GM19238 (cell line): ENCODE measurements at regions not wholly inside any gene's neighbourhood (a gene's known extent, or its start where the extent isn't known, plus 50 kb on each side); places are given as distances from the start of the nearest gene placed in this dataset.
A peak's percentile ranks its signal among the peaks of the same experiment; 100 is the strongest.
"Not testable (repeated sequence)": the region's sequence is repeated elsewhere in the genome, so short reads cannot be mapped to it uniquely, and the experiment has no call there.

Experiments used
- DNase-seq: peaks from one replicate; pipeline ENCODE4 v3.0.0; 2011; ENCODE audit warnings: low spot score; ENCODE audit not compliant: insufficient read length

DNA sequence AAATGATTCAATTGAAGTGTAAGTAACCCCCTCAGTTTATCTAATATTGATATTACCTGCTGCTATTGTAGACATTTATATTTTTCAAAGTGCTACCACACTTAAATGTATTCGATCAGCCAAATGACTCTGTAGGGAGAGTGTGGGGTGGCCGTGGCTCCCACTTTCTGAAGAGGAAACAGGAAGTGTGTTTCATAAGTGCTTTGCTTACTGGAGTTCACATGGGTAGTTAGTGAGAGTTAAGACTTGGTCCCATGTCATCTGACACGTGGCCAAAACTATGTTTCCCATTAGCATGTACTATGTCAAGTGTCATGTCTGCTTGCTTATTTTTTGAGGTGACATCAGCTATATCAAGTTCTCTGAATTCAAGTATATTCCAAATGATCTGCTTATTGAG is 308.1 kb upstream of the GATB start:
- no peak for DNase-seq

DNA sequence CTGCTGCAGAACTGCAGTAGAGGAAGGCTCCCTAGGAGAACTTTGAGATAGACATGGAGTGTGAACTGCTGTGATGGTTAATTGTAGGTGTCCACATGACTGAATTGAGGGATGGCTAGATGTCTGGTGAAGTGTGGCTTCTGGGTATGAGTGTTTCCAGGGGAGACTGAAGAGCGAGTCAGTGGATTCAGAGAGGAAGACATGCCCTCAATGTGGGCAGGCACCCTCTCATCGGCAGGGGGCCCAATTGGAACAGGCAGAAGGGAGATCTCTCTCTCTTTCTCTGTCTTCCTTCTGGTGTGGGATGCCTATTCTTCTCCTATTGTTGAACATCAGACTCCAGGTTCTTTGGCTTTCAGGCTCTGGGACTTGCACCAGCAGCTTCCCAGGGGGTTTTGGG is 304.7 kb upstream of the GATB start:
- no peak for DNase-seq

DNA sequence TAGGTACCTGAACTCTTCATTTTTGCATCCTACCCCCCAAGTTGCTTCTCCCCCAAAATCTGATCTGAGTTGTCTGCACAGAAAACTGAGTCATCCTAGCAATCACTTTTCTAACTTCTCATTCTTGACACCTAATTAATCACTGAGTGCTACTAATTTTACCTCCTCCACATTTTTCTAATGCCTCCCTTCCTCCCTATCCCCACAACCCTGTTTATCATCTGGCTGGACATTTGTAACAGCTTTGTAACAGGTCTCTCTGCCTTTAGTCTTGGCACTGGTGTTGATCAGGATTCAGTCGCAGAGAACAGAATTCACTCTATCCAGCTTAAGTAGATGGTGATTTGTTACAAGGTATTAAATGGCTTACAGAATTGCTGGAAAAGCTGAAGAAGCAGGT is 303.9 kb upstream of the GATB start:
- no peak for DNase-seq

DNA sequence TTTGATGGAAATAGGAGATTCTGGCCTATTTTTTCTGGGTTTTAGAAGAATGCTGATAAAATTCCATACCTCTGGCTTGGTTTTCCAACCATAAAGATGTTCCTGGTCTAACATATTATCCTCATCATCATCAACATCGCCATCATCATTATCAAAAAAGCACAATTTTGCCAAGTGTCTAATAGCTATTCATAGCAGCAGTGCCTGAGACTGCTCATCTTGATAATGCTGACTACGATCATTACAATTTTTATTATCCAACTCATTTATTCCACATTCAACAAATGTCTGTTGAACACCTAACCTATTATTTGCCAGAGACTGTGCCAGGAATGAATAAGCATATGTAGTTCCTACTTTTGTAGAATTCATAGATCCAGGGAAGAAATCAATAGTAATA is 303.5 kb upstream of the GATB start:
- DNase-seq: no peak

DNA sequence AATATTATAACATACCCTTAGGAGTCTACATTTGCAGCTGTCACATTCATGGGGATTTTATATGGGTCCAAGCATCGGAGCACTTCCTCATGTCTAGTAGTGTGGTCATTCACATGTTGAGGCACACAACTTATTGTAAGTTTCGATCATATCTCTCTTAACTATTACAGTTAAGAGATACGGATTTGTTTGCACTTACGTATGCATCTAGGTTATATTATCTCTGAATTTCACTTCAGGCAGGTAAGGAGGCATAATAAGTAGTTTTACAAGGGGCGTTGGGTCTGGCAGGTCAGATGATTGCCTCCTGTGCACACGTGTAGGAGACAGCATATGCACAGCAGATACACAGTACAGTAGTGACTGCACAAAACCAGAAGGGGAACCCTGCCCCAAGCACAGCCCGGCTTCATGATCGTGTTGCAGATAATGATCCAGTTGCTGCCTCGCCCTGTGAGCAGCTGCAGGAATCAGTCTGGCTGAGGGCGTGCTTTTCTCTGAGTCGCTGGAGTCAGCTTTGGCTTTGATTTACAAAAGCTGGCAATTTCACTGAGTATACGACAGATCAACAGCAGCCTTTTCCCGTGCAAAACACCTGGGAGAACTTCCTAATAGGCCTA is 302.9 kb upstream of the GATB start:
- no peak for DNase-seq

DNA sequence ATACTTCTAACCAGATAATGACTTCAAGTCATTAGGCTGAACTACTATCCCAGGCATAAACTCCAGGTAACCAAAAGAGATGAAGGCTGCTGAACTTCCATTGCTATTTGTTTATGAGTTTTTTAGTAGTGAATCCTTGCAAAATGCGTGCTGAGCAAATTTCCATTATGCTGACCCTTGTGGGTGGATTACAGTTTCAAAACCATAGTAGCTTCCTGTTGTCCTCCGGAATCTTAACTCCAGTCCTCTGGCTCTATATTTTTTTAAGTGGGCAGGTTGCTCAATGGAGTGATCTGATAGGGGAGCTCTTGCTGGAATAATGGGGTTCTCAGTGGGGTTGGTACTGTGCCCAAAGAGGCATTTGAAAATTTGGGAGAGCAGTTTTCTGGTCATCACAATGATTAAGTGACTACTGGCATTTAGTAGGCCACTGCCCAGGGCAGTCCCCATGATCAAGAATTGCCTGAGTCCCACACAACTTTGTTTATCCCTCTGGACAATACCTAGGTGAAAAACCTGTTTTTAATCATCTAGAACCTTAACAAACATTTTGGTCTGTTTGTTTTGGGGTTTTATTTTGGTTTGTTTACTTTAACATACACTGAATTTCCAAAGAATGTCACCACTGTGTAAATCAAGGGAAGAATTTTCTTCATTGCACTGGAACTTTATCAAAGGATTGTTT is 302.3 kb upstream of the GATB start:
- DNase-seq: no peak

DNA sequence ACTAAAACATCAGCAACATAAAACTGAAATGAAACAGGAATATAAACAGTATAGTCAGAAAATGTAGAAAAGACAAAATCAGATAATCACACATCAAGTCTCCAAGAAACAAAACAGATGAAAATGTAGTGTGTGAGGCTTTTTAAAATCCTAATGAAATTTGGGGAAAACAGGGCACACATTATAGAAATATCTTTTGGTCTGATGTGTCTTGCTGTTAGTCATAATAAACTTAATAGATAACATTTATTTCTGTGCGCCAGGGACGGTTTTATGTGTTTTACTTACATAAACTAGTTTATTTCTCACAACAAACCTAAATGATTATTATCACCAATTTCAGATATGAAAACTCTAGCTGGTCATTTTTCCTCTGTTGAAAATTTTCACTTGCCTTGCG is 293.9 kb upstream of the GATB start:
- DNase-seq: no peak

DNA sequence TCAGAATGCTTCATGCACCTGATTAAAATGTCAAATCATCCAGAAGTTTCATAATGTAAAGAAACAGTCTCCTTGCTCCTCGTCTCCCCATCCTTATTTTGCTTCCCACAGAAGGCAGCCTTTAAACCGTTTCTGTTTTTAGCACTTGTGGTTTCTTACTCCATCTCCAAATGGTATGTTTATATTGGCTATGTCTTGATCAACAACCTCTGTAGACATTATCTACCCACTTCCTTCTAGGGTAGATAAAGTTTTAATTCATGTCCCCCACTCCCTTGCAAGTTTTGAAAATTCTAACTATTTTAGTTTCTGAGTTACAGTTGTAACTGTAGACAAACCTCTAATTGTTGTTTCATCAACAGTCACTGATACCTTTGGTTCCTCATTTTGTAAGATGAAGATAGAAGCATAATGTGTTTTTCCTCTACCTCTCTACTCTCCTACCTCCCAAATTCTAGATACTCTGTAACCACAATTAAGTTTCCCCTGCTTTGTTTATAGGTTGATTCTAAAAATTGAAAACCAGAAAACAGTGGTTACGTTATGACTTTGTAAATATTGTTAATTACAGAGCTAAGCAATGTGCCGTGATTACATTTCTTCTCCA is 291.7 kb upstream of the GATB start:
- DNase-seq: no peak

DNA sequence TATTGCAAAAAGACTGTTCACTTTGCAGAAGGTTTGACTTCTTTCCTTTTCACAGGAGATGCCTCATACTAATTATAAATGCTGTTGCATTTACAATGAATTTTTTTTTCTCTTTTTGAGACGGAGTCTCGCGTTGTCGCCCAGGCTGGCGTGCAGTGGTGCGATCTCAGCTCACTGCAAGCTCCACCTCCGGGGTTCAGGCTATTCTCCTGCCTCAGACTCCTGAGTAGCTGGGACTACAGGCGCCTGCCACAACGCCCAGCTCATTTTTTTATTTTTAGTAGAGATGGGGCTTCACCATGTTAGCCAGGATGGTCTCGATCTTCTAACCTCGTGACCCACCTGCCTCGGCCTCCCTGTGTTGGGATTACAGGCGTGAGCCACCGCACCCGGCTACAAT is 290.5 kb upstream of the GATB start:
- DNase-seq: not testable (repeated sequence)

DNA sequence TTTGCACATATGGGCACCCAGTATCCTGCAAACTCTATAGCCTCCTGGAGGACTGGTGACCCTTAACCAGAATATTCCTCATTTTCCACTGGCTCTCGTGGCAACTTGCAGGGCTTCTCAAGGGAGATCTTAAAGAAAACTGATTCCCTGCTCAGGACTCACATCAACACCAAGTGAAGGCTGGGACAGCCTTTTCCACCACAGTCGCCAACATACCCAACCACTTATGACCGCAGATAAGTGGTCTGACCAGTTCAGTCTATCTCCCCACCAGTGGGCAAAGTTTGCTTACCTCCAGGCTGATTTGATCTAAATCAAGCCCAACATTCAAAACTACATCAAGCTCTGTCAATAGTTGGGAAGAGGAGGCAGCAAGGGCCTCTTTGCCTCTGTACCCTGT is 289.3 kb upstream of the GATB start:
- no peak for DNase-seq

DNA sequence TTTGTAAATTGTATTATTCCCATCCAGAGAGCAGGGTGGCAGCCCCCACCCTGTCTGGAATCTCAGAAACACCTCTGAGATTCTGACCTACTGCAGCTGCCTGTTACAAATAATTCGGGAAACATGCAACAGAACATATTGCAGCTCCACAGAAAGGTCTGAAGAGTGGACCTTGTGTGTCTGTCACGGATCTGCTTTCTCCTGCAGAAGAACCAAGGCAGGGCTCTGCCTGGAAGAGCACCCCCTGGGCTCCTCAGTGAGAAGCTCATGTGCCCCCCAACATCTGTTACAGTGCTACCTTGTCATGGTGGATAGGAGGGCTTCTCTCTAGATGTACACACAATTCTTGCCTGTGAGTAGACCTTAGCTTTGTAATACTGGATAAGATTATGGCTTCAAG is 286.6 kb upstream of the GATB start:
- DNase-seq: no peak

DNA sequence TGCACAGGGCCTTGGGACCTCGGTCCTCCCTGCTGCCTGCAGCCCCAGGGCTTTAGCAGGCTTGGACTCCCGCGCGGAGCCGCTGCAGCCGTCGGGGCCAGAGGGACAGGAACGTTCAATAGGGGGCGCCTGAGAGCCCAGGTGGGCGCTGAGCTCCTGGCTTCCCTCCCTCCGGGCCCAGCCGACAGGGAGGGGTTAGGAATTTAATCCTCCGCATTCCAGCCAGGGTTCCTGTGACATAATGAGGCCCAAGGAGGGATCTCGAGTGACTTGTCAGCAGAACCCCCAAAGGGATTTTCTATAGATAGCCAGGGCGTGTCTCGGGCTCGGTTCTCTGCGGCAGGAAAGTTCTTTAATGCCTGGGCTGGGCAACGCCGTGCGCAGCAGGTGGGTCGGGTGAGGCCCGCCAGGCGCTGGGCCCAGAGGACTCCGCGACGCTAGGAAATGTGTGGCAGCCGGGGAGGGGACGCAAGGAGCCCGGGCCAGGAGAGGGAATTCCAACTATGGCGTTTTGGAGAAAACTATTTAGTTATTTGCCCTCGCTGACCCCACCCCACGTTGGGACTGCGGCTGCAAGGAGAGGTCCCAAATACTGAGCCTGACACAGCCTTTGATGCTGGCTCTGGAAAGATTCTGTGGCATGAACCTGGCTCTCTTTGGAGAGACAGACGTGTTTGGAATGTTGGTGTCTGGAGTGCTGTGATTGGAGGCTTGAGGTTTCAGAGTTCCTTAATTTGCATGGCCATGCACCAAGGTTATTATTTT is 285.2 kb upstream of the GATB start:
- peak; percentile 53 for DNase-seq

DNA sequence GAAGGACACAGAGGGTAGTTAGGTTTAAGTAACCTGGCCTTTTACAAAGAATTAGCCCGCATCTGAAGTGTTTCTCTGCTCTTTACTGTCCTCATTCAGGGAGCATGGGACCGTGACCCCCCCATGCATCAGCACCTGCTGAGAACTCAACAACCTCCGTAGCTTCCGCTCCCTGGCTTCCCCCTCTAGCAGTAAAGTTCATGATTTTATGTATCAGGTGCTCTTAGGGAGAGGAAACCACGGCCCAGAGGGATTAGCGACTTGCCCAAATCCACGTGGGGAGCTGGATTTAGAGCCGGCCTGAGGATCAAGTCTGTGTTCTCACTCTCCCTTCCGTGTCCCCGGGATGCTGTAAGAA is 284.6 kb upstream of the GATB start:
- DNase-seq: peak; percentile 32

DNA sequence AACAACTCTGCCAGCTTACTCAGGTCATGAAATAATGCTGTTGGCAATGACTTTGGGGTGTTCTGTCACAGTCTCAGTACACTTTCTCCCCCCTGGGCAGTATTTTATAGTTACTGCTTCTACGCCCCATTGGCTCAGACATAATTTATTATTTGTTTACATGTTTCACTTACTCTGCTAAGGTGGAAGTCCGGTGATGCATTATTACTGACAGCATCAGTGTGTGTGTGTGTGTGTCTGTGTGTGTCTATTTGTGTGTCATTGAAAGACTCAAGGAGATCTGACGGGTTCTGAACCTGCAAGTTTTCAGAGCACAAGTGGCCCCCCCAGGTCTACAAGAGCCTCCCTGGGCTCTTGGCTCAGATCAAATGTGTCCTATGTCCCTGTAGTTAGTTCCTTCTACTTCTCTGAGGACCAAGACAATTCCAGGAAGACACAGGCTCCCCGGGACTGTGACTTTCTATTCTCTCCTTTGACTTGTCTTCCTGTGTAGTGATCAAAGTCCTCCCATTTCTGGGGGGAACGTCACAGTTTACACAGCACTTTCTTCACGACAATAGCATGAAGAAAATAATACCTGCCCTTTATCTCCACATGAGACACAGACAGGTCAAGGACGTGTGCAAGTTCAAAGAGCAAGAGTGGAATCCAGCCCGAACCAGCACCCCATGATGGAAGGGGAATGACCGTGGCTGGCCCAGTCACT is 283.7 kb upstream of the GATB start:
- DNase-seq: no peak

DNA sequence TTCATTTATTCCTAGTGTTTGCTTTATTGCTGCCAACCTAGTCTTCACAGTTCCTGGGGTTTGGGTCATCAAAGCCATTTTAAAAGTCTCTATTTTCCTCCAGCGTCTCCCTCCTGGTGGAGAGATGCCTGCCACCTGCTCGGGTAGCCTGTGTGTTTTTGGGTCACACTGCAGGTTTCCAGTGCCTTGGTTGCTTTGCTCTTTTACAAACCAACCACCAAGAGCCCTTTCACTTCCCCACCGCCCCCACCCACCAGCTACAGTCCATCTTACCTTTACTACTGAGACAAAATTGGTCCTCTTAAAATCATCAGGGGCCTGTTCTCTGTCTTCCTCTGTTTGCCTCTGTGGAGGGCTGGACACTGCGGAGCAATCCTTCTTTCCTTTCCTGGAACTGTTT is 280.5 kb upstream of the GATB start:
- DNase-seq: no peak

DNA sequence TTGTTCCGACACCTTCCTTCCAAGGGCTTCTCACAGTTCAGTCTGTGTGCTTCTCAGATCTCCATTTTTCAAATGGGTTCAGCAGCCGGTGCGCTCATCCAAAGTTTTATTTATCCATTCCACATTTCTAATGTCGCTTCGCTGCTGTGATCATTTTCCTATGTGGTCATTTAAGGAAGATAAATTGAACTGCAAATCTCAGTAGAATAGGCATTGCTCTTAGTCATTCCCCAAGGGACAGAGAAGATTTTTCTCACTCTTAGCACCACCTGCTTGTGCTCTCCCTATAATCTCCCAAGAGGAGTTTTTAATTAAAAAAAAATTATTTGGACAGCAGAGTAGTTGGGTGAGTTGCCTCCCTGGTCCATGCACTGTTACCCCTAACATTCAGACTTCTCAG is 278.9 kb upstream of the GATB start:
- DNase-seq: no peak

DNA sequence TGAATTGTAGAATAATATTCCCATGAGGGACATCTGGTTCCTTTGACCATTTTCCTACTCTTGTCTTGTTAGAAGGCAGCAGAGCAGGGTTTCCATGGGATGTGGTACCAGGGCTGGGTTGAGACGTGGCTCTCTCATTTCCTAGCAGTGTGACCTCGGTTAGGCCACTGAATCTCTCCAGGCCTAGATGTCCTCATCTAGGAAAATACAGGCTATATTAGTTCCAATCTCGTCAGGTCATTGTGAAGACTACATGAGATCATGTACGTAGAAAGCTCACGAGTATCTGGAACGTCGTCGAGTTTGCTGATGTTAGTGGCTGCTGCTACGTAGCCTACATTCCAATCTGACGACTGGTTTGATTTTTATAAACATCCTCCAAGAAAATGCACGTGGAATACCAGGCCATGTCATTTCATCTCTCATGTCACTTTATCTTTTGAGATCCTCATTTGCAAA is 278.2 kb upstream of the GATB start:
- DNase-seq: no peak

DNA sequence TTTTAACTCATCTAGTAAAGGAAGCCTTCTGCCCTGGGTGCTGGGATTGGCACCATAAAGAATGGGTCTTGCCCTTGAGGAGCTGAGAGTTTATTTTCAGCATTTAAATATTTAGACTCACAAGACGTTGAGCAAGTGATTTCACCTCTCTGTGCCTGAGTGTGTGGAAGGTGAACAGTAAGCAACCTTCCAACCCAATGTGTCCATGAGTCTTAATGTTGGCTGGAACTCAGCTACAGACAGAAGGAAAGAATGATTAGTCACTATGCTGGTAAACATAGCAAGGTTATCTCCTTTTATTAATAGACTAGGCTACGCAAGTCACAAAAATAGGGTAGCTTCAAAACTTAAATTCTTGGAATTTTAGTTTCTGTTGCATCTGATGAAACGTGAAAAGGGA is 277.4 kb upstream of the GATB start:
- DNase-seq: no peak

DNA sequence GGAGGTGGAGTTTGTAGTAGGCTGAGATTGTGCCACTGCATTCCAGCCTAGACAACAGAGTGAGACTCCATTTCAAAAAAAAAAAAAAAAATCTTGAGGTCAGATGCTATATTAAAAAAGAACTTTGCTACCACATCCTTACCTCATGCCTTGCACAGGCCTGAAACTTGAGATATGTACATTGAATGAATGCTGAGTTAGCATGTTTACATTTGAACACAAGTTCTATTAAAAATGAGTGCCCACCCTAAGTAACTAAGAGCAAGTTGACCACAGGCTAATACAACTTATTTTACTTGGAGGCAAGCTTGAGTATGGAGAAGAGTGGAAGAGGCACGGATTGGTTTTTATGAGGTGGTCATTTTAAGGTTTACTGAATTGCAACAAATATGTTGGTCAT is 276.6 kb upstream of the GATB start:
- DNase-seq: no peak

DNA sequence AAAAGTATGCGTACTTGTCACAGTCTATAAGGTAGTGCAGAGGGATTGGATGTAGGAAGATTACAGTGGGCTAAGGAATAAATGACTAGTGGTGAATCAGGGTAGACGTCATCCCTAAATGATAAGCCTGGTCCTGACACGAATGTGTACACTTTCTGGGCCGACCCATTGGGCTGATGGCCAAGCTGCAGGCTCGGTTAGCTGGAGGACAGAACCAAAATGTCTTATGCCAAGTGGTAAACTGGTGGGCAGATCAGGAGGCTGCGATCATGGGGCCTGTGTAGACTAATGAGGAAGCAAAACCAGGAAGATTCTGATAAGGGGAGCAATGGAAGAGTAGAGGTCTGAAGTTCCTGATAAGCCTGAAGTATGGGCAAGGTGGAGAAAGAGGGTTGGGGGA is 272.8 kb upstream of the GATB start:
- DNase-seq: no peak

DNA sequence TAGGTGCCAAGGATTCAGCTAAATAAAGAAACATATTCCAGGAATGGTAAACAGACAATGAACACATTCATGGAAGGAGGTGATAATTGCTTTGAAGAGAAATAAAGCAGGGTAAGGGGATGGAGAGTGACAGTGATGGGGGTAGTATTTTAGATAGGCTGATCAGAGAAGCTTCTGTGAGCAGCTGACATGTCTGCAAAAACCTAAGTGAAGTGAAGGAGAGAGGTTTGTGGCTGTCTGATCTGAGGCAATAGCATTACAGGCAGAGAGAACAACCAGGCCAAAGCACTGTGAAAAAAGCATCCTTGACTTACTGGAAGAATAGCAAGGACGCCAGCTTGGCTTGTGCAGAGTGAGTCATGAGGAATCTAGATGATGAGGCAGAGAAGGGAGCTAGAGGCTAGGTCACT is 271.9 kb upstream of the GATB start:
- DNase-seq: no peak

DNA sequence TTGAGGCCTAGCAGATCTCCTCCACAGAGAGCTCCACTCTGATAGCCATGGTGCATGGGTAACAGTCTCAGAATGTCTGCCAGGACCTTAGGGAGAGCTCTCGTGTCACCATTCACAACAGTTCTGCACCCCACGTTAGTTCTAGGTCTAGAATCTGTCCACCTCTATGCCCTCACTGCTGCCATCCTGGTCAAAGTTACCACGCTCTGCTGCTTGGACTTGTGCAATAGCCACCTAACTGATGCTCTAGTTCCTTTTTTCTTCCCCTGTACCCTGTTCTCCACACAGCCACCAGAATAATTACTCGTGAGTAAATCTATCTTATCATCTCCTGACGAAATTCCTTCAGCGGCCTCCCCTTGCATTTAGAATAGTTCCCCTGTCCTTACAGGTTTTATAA is 268.8 kb upstream of the GATB start:
- no peak for DNase-seq
